HepG2 (cell line): ENCODE measurements at regions not wholly inside any gene's neighbourhood (a gene's known extent, or its start where the extent isn't known, plus 50 kb on each side); places are given as distances from the start of the nearest gene placed in this dataset.

Source experiments
- ATAC-seq: fragments of 200-7000 bp; cut with Tn5 transposase; 3 replicates; pipeline ENCODE4 v1.9.1; 2020; ENCODE audit warnings: mild to moderate bottlenecking, moderate library complexity
- BruUV-seq: library from RNA; stranded (reverse); fragments of 400-500 nt; replicated peaks from 2 replicates; lab custom pipeline; 2021; lab: Mats Ljungman, UMichigan
- CTCF ChIA-PET: fragments of 300-600 bp; formaldehyde crosslinking; extraction: SDS; loops from one replicate; lab custom pipeline; 2021; ENCODE audit warnings: low total read pairs, inconsistent platforms, low intra/inter-chr PET ratio; lab: Yijun Ruan, JAX
- POLR2A ChIA-PET: fragments of 350-600 bp; sonication (Branson Sonifier 250); formaldehyde crosslinking; loops from one replicate; lab custom pipeline; 2020; ENCODE audit warnings: antibody characterized with exemption, inconsistent platforms; lab: Yijun Ruan, JAX
- DNase-seq: peaks from one replicate; pipeline ENCODE4 v3.0.0-alpha.2; 2015; ENCODE audit warnings: low spot score
- FAIRE-seq: peaks from 3 replicates; lab custom pipeline; 2011; peaks lifted over from hg19 to GRCh38; lab: Jason Lieb, UNC
- H2AFZ ChIP-seq: one replicate; pipeline ENCODE4 v1.6.1; 2011; ENCODE audit warnings: low read length, inconsistent platforms
- H3K27ac ChIP-seq: fragments of 300-600 bp; 3 replicates; pipeline ENCODE4 v1.8.0; 2011; ENCODE audit warnings: mixed run types, mild to moderate bottlenecking, mixed read lengths, low read length, inconsistent platforms; ENCODE audit not compliant: insufficient read depth; ENCODE audit errors: extremely low read length
- H3K27me3 ChIP-seq, 2 experiments: fragments of 200-600 bp in 1 of 2; 2 replicates in 1 of 2; 3 replicates in 1 of 2; pipeline versions ENCODE4 v1.6.0 to v1.8.0; 2011; ENCODE audit warnings: low read length in 2 of 2, mild to moderate bottlenecking in 2 of 2, moderate library complexity in 2 of 2, inconsistent platforms in 1 of 2; ENCODE audit not compliant: insufficient read depth in 2 of 2, control insufficient read depth in 1 of 2
- H3K36me3 ChIP-seq, 2 experiments: fragments of 200-600 bp in 1 of 2; replicated peaks in 1 of 2; 2 replicates in 1 of 2; 3 replicates in 1 of 2; pipeline versions ENCODE4 v1.5.1 to v1.8.0; 2011; ENCODE audit warnings: low read length in 2 of 2, inconsistent platforms in 1 of 2; ENCODE audit not compliant: insufficient read depth in 2 of 2, control insufficient read depth in 1 of 2
- H3K4me1 ChIP-seq: 2 replicates; pipeline ENCODE4 v1.5.1; 2012; ENCODE audit warnings: low read length, inconsistent platforms; ENCODE audit not compliant: insufficient read depth
- H3K4me2 ChIP-seq: 2 replicates; pipeline ENCODE4 v1.6.0; 2011; ENCODE audit warnings: low read depth, low read length, inconsistent platforms
- H3K4me3 ChIP-seq, 3 experiments: fragments of 200-600 bp in 1 of 3; sonication (generic), shearing (Covaris generic) in 1 of 3; replicated peaks in 1 of 3; 2 replicates each; pipeline ENCODE4 v1.5.1; 2011 to 2016; ENCODE audit warnings: low read length in 3 of 3, inconsistent platforms in 2 of 3, low read depth in 2 of 3, mild to moderate bottlenecking in 2 of 3, control low read depth in 1 of 3, mixed read lengths in 1 of 3; ENCODE audit not compliant: insufficient read depth in 1 of 3
- H3K79me2 ChIP-seq: one replicate; pipeline ENCODE4 v1.6.1; 2011; ENCODE audit warnings: low read length, inconsistent platforms; ENCODE audit not compliant: insufficient read depth
- H3K9ac ChIP-seq: 2 replicates; pipeline ENCODE4 v1.6.0; 2011; ENCODE audit warnings: mild to moderate bottlenecking, low read depth, low read length, inconsistent platforms; ENCODE audit not compliant: insufficient read depth
- H3K9me3 ChIP-seq: 2 replicates; pipeline ENCODE4 v1.5.1; 2012; ENCODE audit warnings: mild to moderate bottlenecking, low read length
- H4K20me1 ChIP-seq: 2 replicates; pipeline ENCODE4 v1.6.0; 2011; ENCODE audit warnings: inconsistent platforms, mild to moderate bottlenecking, low read length, moderate library complexity; ENCODE audit not compliant: insufficient read depth
- ARHGAP35 ChIP-seq: sonication (generic); formaldehyde crosslinking; IDR thresholded peaks from 2 replicates; pipeline ENCODE4 v1.9.0; 2022; ENCODE audit warnings: mild to moderate bottlenecking, inconsistent platforms, moderate library complexity, missing genetic modification reagents, borderline replicate concordance
- ATRX ChIP-seq: sonication (generic); formaldehyde crosslinking; IDR thresholded peaks from 2 replicates; pipeline ENCODE4 v1.4.0; 2020; ENCODE audit warnings: missing genetic modification reagents, borderline replicate concordance
- GATAD1 ChIP-seq: IDR thresholded peaks from 2 replicates; pipeline ENCODE4 v1.6.1; 2016; ENCODE audit warnings: missing genetic modification reagents, missing compliant biosample characterization
- MAFF ChIP-seq: IDR thresholded peaks from 2 replicates; pipeline ENCODE4 v1.6.1; 2011; ENCODE audit warnings: low read depth, low read length, improper control_type of control experiment
- MYC ChIP-seq: sonication (generic); formaldehyde crosslinking; IDR thresholded peaks from 2 replicates; pipeline ENCODE4 v1.9.0; 2021; ENCODE audit warnings: missing genetic modification reagents, borderline replicate concordance
- TCF7L2 ChIP-seq: IDR thresholded peaks from 2 replicates; pipeline ENCODE4 v1.6.1; 2011; ENCODE audit warnings: mild to moderate bottlenecking, low read depth, low read length, moderate library complexity
- USF2 ChIP-seq, 2 experiments: sonication (generic) in 1 of 2; formaldehyde crosslinking in 1 of 2; IDR thresholded peaks; 2 replicates each; pipeline versions ENCODE4 v1.5.1 to v1.6.1; 2011 to 2020; ENCODE audit warnings: borderline replicate concordance in 1 of 2, low read depth in 1 of 2, low read length in 1 of 2, mild to moderate bottlenecking in 1 of 2, missing genetic modification reagents in 1 of 2, moderate library complexity in 1 of 2
- ZSCAN30 ChIP-seq: sonication (generic); formaldehyde crosslinking; IDR thresholded peaks from 2 replicates; pipeline ENCODE4 v1.5.0; 2020; ENCODE audit warnings: mild to moderate bottlenecking, missing genetic modification reagents
- WGBS: methylation state at CpG from one replicate; pipeline ENCODE4 v1.1.6; 2017; ENCODE audit warnings: low lambda C conversion rate; 5-methylcytosine and 5-hydroxymethylcytosine counted together
- in situ Hi-C: cut with HindIII; loops from 2 replicates; pipeline ENCODE4 v1.10.0; 2017; ENCODE audit warnings: low pct_unique_long_range_greater_than_20kb; ENCODE audit not compliant: extremely low pct_ligation_motif_present
- intact Hi-C: fragments of 100-400 bp; cut with micrococcal nuclease; formaldehyde crosslinking; loops from one replicate; pipeline ENCODE4 v1.10.0; 2022; ENCODE audit not compliant: unreplicated experiment
- TF ChIP-seq, protein P1 (sequence below): sonication (generic); formaldehyde crosslinking; IDR thresholded peaks from 2 replicates; pipeline ENCODE4 v1.4.0; 2020; ENCODE audit warnings: mild to moderate bottlenecking, missing genetic modification reagents, borderline replicate concordance

- ChIA-PET POLR2A (no interaction called here), CTCF (no interaction called here)
- no peak overlapping the region for H3K9ac ChIP-seq
- 3% methylated on average over 2 of the region's 2 CpGs for WGBS
- no peak for TF ChIP-seq USF2 (IDR thresholded peaks at IDR 0.05; ENCODE audit: low read depth, low read length)
- TF ChIP-seq USF2 (CRISPR knock-in tag; IDR thresholded peaks at IDR 0.05; ENCODE audit: borderline replicate concordance), result no peak
- TF ChIP-seq ATRX, result no peak
- no peak for TF ChIP-seq TCF7L2
- TF ChIP-seq, protein P1, sequence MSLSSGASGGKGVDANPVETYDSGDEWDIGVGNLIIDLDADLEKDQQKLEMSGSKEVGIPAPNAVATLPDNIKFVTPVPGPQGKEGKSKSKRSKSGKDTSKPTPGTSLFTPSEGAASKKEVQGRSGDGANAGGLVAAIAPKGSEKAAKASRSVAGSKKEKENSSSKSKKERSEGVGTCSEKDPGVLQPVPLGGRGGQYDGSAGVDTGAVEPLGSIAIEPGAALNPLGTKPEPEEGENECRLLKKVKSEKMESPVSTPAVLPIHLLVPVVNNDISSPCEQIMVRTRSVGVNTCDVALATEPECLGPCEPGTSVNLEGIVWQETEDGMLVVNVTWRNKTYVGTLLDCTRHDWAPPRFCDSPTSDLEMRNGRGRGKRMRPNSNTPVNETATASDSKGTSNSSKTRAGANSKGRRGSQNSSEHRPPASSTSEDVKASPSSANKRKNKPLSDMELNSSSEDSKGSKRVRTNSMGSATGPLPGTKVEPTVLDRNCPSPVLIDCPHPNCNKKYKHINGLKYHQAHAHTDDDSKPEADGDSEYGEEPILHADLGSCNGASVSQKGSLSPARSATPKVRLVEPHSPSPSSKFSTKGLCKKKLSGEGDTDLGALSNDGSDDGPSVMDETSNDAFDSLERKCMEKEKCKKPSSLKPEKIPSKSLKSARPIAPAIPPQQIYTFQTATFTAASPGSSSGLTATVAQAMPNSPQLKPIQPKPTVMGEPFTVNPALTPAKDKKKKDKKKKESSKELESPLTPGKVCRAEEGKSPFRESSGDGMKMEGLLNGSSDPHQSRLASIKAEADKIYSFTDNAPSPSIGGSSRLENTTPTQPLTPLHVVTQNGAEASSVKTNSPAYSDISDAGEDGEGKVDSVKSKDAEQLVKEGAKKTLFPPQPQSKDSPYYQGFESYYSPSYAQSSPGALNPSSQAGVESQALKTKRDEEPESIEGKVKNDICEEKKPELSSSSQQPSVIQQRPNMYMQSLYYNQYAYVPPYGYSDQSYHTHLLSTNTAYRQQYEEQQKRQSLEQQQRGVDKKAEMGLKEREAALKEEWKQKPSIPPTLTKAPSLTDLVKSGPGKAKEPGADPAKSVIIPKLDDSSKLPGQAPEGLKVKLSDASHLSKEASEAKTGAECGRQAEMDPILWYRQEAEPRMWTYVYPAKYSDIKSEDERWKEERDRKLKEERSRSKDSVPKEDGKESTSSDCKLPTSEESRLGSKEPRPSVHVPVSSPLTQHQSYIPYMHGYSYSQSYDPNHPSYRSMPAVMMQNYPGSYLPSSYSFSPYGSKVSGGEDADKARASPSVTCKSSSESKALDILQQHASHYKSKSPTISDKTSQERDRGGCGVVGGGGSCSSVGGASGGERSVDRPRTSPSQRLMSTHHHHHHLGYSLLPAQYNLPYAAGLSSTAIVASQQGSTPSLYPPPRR, result no peak
- no peak for TF ChIP-seq MYC (CRISPR knock-in tag)
- TF ChIP-seq MAFF, result no peak
- no peak for TF ChIP-seq ZSCAN30 (CRISPR knock-in tag)
- TF ChIP-seq ARHGAP35 (CRISPR knock-in tag), result no peak
- TF ChIP-seq GATAD1, result no peak
- no peaks in the 10 kb centered on the region for H3K36me3 ChIP-seq
- ATAC-seq (no peak), FAIRE-seq (no peak), DNase-seq (no peak)
- H2AFZ ChIP-seq, result no peak overlapping the region
- BruUV-seq, result no TSS peak
- H3K27me3 ChIP-seq, result no peaks in the 10 kb centered on the region
- in situ Hi-C loops (loop anchor here (10.0 to 25.0 kb wide), 3 partner anchors 222 to 936 kb away; partner anchors contain the start of gene PTH2R), intact Hi-C loops (no loop called here)
- H3K79me2 ChIP-seq, result no peaks in the 10 kb centered on the region
- H3K4me1 ChIP-seq, result no peaks in the 10 kb centered on the region
- no peak overlapping the region for H3K4me2 ChIP-seq
- no peaks in the 10 kb centered on the region for H3K9me3 ChIP-seq
- no peak overlapping the region for H3K27ac ChIP-seq
- H4K20me1 ChIP-seq, result no peaks in the 10 kb centered on the region
- no peak overlapping the region for H3K4me3 ChIP-seq
Measured at GRCh38 chr2:209340522-209340921, 83.3 kb upstream of the MAP2 start.
